Osteoblast (primary cell): ENCODE measurements at regions not wholly inside any gene's neighbourhood (a gene's known extent, or its start where the extent isn't known, plus 50 kb on each side); places are given as distances from the start of the nearest gene placed in this dataset.
"Not testable (repeated sequence)": the region's sequence is repeated elsewhere in the genome, so short reads cannot be mapped to it uniquely, and the experiment has no call there.

ENCODE experiments used
- DNase-seq: peaks from one replicate; pipeline ENCODE4 v3.0.0; 2011; ENCODE audit warnings: low spot score, mixed read lengths; ENCODE audit not compliant: insufficient read length; ENCODE audit errors: missing footprints
- H2AFZ ChIP-seq: 2 replicates; pipeline ENCODE4 v1.6.0; 2011; ENCODE audit warnings: mild to moderate bottlenecking, low read length
- H3K27ac ChIP-seq: 2 replicates; pipeline ENCODE4 v1.5.1; 2011; ENCODE audit warnings: mild to moderate bottlenecking, low read depth, low read length, moderate library complexity
- H3K27me3 ChIP-seq: 2 replicates; pipeline ENCODE4 v1.6.0; 2012; ENCODE audit warnings: mild to moderate bottlenecking, control low read depth, inconsistent platforms, low read length, moderate library complexity; ENCODE audit not compliant: insufficient read depth
- H3K36me3 ChIP-seq: 2 replicates; pipeline ENCODE4 v1.5.1; 2011; ENCODE audit warnings: mild to moderate bottlenecking, low read length, control low read depth, moderate library complexity; ENCODE audit not compliant: insufficient read depth
- H3K4me1 ChIP-seq: 2 replicates; pipeline ENCODE4 v1.5.1; 2011; ENCODE audit warnings: mild to moderate bottlenecking, low read length, control low read depth, moderate library complexity; ENCODE audit not compliant: insufficient read depth
- H3K4me2 ChIP-seq: 2 replicates; pipeline ENCODE4 v1.6.0; 2011; ENCODE audit warnings: mild to moderate bottlenecking, low read length; ENCODE audit not compliant: insufficient read depth
- H3K4me3 ChIP-seq: fragments of 200-600 bp; sonication (generic); 3 replicates; pipeline ENCODE4 v1.5.1; 2012; ENCODE audit warnings: mild to moderate bottlenecking, low read length, inconsistent platforms; ENCODE audit not compliant: insufficient read depth
- H3K79me2 ChIP-seq: 2 replicates; pipeline ENCODE4 v1.6.0; 2012; ENCODE audit warnings: mild to moderate bottlenecking, low read length, control low read depth, inconsistent platforms; ENCODE audit not compliant: insufficient read depth
- H3K9me3 ChIP-seq: 2 replicates; pipeline ENCODE4 v1.5.1; 2011; ENCODE audit warnings: low read depth, low read length, control low read depth
- H4K20me1 ChIP-seq: 2 replicates; pipeline ENCODE4 v1.6.0; 2012; ENCODE audit warnings: mild to moderate bottlenecking, low read length, control low read depth; ENCODE audit not compliant: insufficient read depth
- CTCF ChIP-seq: IDR thresholded peaks from 2 replicates; pipeline ENCODE4 v1.5.1; 2011; ENCODE audit warnings: mild to moderate bottlenecking, low read depth, low read length, moderate library complexity; ENCODE audit errors: extremely low read depth

DNA sequence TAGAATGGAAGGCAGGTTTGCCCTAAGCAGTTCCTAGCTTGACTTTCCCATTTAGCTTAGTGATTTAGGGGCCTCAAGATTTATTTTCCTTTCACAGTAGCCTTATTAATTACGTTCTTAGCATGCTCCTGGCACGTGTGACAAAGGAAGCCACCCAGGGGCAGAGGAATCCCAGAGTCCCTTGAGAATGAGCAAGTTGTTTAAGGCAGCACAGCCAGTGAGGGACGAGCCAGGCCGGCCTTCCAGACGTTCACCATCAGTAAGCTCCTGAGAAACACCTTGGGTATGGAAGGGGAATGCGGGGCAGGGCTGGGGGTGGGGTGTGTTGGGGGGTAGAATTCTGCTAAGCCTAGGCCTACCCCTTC lies 76.3 kb downstream of the SOWAHC start:
- Histone ChIP-seq H3K27ac (no peak overlapping the region), H4K20me1 (no peaks in the 10 kb centered on the region), H3K4me1 (peaks cover 3% of the 10 kb centered on the region), H3K4me3 (no peak overlapping the region), H3K27me3 (no peaks in the 10 kb centered on the region), H3K4me2 (no peak overlapping the region), H2AFZ (no peak overlapping the region), H3K36me3 (no peaks in the 10 kb centered on the region), H3K79me2 (no peaks in the 10 kb centered on the region), H3K9me3 (no peaks in the 10 kb centered on the region)
- no peak for DNase-seq
- TF ChIP-seq CTCF, result no peak

GRCh38 chr2:109690822-109691541 lies 76.8 kb downstream of the SOWAHC start:
- Histone ChIP-seq H3K4me2 (no peak overlapping the region), H3K4me1 (peaks cover 3% of the 10 kb centered on the region), H3K36me3 (no peaks in the 10 kb centered on the region), H3K27ac (no peak overlapping the region), H2AFZ (no peak overlapping the region), H3K79me2 (no peaks in the 10 kb centered on the region), H4K20me1 (no peaks in the 10 kb centered on the region), H3K27me3 (no peaks in the 10 kb centered on the region), H3K9me3 (no peaks in the 10 kb centered on the region), H3K4me3 (no peak overlapping the region)
- no peak for DNase-seq
- no peak for TF ChIP-seq CTCF

- no peak for TF ChIP-seq CTCF
- H3K4me1 ChIP-seq, result peaks cover 3% of the 10 kb centered on the region
Measured at GRCh38 chr2:109692013-109692743, 78.0 kb downstream of the SOWAHC start.

DNA sequence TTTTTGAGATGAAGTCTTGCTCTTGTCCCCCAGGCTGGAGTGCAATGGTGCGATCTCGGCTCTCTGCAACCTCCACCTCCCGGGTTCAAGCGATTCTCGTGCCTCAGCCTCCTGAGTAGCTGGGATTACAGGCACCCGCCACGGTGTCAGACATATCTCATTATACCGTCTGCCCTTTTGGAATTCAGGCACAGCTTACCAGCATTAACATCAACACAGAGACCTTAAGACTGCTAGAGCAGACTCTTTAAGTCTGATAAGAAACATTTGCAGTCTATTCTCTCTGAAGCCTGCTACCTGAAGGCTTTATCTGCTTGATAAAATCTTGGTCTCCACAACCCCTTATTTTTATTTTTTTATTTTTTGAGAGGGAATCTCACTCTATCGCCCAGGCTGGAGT lies 78.7 kb downstream of the SOWAHC start:
- not testable (repeated sequence) for H3K4me2 ChIP-seq, H3K27me3 ChIP-seq, H3K4me1 ChIP-seq, H2AFZ ChIP-seq, H3K9me3 ChIP-seq, DNase-seq, H3K79me2 ChIP-seq, H3K36me3 ChIP-seq, H3K27ac ChIP-seq, H4K20me1 ChIP-seq, H3K4me3 ChIP-seq

More at GRCh38 chr2:109692013-109692743, 78.0 kb downstream of the SOWAHC start:
- Histone ChIP-seq H3K36me3 (no peaks in the 10 kb centered on the region), H3K27me3 (no peaks in the 10 kb centered on the region), H3K79me2 (no peaks in the 10 kb centered on the region), H2AFZ (peak overlapping the region; percentile 68), H3K4me3 (no peak overlapping the region), H3K4me2 (no peak overlapping the region), H4K20me1 (no peaks in the 10 kb centered on the region), H3K9me3 (no peaks in the 10 kb centered on the region), H3K27ac (no peak overlapping the region)
- DNase-seq, result no peak

- not testable (repeated sequence) for H3K4me3 ChIP-seq, H3K9me3 ChIP-seq, DNase-seq, H3K4me2 ChIP-seq, H3K27me3 ChIP-seq, H3K27ac ChIP-seq, H2AFZ ChIP-seq, H3K36me3 ChIP-seq, H3K4me1 ChIP-seq, H3K79me2 ChIP-seq, H4K20me1 ChIP-seq
Measured at GRCh38 chr2:109693292-109693691, 79.1 kb downstream of the SOWAHC start.
